Cerebellar cortex (tissue), 1 donor: ENCODE measurements at regions not wholly inside any gene's neighbourhood (a gene's known extent, or its start where the extent isn't known, plus 50 kb on each side); places are given as distances from the start of the nearest gene placed in this dataset.

Source experiments
- DNase-seq: peaks from one replicate; pipeline ENCODE4 v3.0.0-alpha.2; 2015; ENCODE audit warnings: low spot score

- DNase-seq, result no peak
These were observed 155.9 kb downstream of the AXIN2 start for GRCh38 chr17:65405563-65405962.

GRCh38 chr17:65404761-65405160 lies 156.7 kb downstream of the AXIN2 start:
- DNase-seq, result no peak

GRCh38 chr17:65403626-65404025 lies 157.8 kb downstream of the AXIN2 start:
- no peak for DNase-seq

- no peak for DNase-seq
These were observed 158.6 kb downstream of the AXIN2 start for GRCh38 chr17:65402513-65403496.

- no peak for DNase-seq
These were observed 159.9 kb downstream of the AXIN2 start for GRCh38 chr17:65401561-65401960.

GRCh38 chr17:65400701-65401100 lies 160.7 kb downstream of the AXIN2 start:
- no peak for DNase-seq

GRCh38 chr17:65398040-65398787 lies 163.2 kb downstream of the AXIN2 start:
- no peak for DNase-seq

GRCh38 chr17:65395924-65396323 lies 165.5 kb downstream of the AXIN2 start:
- DNase-seq, result no peak

GRCh38 chr17:65394811-65395472 lies 166.5 kb downstream of the AXIN2 start:
- no peak for DNase-seq

GRCh38 chr17:65393514-65393913 lies 167.9 kb downstream of the AXIN2 start:
- DNase-seq, result no peak

GRCh38 chr17:65389949-65390348 lies 171.5 kb downstream of the AXIN2 start:
- no peak for DNase-seq

GRCh38 chr17:65389426-65389825 lies 172.0 kb downstream of the AXIN2 start:
- DNase-seq, result no peak

- DNase-seq, result no peak
These were observed 172.5 kb downstream of the AXIN2 start for GRCh38 chr17:65388911-65389310.

GRCh38 chr17:65387322-65387721 lies 174.1 kb downstream of the AXIN2 start:
- DNase-seq, result no peak

GRCh38 chr17:65385726-65386125 lies 175.7 kb downstream of the AXIN2 start:
- no peak for DNase-seq

GRCh38 chr17:65385071-65385470 lies 176.4 kb downstream of the AXIN2 start:
- DNase-seq, result no peak

GRCh38 chr17:65381152-65381551 lies 180.3 kb downstream of the AXIN2 start:
- DNase-seq, result no peak

- DNase-seq, result no peak
These were observed 186.5 kb downstream of the AXIN2 start for GRCh38 chr17:65374966-65375365.

GRCh38 chr17:65371702-65372101 lies 189.7 kb downstream of the AXIN2 start:
- no peak for DNase-seq

GRCh38 chr17:65370669-65371131 lies 190.7 kb downstream of the AXIN2 start:
- no peak for DNase-seq

- no peak for DNase-seq
These were observed 193.1 kb downstream of the AXIN2 start for GRCh38 chr17:65368341-65368740.

GRCh38 chr17:65366102-65366844 lies 195.2 kb downstream of the AXIN2 start:
- DNase-seq, result no peak
